Forelimb muscle (tissue), 1 donor: ENCODE measurements at regions not wholly inside any gene's neighbourhood (a gene's known extent, or its start where the extent isn't known, plus 50 kb on each side); places are given as distances from the start of the nearest gene placed in this dataset.

Source experiments
- DNase-seq: peaks from one replicate; pipeline ENCODE4 v3.0.0-alpha.2; 2013; ENCODE audit warnings: low read depth

DNA sequence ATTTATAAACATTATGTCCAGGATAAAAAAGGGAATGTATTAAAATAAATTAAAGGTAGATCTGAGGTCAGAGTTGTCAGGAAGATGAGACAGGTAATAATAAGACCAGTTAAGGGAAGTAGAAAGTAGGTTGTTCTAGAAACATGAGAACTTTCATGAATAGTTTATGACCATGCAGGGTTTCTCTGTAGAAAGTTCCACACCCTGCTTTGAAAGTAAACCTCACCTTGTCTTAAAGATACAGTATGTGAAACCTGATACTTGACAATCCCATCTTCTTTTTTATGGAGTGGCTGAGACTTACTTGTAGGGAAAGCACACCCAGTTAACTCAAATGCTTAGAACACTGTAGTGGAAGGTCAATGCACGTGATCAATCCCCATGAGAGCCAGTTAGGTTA lies 260.6 kb upstream of the ZNF462 start:
- DNase-seq = no peak

- DNase-seq = no peak
Observed at GRCh38 chr9:106613250-106613737, 249.7 kb upstream of the ZNF462 start.

- DNase-seq = no peak
Observed at GRCh38 chr9:106615118-106615889, 247.7 kb upstream of the ZNF462 start.

DNA sequence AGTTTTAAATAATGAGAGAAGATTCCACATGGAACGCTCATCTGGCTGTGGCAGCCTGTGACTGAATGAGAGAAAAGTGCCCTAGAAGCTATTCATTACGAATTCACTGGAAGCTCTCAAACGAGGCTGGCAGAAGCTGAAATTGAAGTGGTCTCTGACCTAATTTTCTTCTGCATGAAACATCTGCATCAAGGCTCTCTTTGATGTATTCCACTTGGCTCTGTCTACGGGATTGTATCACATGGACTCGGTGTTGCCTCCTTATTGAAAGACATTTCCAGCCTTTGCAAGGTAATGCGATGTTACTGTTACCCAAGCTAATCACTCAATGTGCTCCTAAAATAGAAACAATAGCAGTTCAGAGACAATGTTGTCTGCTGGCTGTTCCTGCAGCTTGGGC lies 246.9 kb upstream of the ZNF462 start:
- no peak for DNase-seq

- DNase-seq = no peak
Observed at GRCh38 chr9:106616851-106617345, 246.1 kb upstream of the ZNF462 start.

- DNase-seq = no peak
Observed at GRCh38 chr9:106619211-106619610, 243.8 kb upstream of the ZNF462 start.

DNA sequence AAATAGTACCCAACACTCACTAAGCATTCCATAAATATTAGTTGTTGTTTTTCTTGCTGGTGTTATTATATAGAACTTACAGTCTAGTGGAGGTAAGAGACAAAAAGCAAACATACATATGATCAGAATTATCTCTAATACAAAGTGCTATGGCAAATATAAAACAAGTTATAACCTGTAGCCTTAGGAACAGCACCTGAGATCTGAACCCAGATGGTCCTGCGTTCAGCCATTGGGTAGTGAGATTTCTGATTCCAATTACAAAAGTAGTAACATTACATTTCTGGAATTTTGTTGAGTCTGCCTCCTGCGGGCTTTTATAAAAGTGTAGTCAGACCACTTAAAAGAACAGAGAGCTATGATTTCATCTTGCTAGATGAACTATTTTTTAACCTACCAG lies 242.9 kb upstream of the ZNF462 start:
- DNase-seq = no peak

DNA sequence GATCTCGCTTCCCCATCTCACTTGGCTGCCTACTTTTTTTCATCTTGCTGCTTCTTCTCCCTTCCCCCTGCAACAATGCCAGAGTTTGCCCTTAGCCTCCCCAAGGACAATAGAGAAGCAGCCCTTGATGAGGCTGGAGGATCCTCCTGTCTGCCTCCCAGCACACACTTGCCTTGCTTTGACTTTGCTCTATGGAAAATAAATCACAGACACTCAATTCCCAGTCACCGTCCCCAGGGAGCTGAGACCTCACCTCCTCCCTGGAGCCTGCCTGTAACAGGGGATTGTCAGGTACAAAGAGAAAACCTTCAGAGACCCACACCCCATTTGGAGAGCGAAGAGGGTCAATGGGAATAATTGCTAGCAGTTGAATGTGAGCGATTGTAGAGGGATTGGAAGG lies 242.1 kb upstream of the ZNF462 start:
- no peak for DNase-seq

- DNase-seq = no peak
Observed at GRCh38 chr9:106621313-106622163, 241.4 kb upstream of the ZNF462 start.

DNA sequence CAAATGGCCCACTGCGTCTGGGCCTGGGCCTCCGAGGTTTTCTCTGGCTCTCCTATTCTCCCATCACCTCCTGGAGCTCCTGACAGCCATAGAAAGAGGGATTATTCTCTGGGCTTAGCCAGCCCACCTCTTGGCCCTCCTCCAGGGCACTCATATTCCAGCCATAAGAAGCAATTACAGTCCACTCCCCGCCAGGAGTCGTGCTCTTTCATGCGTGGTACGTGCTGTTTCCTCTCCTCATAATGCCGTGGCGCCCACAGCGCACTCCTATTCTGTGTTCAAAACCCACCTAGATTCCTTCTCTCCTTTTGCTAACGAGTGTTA lies 240.8 kb upstream of the ZNF462 start:
- no peak for DNase-seq

DNA sequence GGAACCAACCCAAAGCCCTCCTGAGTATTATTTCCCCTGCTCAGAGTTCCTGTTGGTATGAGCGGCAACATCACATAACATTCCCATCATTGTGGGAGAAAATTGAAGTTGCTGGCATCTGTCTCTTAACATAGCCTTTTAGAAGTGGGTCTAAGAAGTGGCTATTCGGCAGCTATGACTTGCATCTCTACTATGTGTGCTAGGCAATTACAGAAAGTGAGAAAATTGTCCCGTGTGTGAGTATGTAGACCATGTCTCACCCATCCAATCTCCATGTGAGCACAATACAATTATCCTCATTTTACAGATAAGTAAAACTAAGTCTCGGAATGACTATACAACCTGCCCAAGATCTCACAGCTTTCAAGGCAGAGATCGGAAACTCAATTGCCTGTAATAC lies 239.4 kb upstream of the ZNF462 start:
- DNase-seq = no peak

DNA sequence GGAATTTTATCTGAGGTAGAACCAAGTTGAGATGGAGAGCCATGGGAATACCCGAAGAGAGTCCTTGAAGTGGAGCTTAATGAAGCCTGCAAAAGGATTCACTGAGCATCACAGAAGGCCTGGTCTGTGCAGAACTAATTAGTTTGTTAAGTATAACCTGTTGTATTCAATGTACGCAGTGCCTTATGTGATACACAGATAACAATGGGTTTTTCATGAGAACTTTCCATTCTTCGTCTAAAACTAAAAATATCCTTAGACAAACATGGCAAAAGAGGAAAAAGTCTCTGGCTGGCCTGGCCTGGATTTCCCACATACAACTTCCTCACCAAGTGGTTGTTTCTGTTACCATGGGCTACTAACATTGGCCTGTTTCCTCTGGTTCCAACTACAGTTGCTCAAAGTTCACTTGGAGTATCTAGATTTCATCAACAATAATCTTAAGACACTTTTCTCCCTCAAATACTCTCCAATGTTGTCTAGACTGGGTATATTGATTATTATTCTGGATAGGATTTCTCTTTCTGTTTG lies 237.6 kb upstream of the ZNF462 start:
- DNase-seq = no peak

GRCh38 chr9:106626936-106627335 lies 236.0 kb upstream of the ZNF462 start:
- no peak for DNase-seq

- DNase-seq = no peak
Observed at GRCh38 chr9:106632621-106633020, 230.3 kb upstream of the ZNF462 start.

DNA sequence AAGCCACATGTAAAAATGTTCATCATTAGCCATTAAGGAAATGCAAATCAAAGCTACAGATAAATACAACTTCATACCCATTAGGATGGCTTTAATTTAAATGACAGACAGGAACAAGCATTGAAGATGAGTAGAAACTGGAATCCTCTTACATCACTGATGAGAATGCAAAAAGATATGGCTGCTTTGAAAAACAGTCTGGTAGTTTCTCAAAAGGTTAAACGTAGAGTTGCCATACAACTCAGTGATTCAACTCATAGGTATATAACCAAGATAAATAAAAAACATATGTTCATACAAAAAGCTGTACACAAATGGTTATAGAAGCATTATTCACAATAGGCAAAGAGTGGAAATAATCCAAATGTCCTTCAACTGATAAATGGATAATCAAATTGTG lies 228.8 kb upstream of the ZNF462 start:
- DNase-seq = no peak

- no peak for DNase-seq
Observed at GRCh38 chr9:106634641-106635040, 228.3 kb upstream of the ZNF462 start.

GRCh38 chr9:106637486-106637885 lies 225.5 kb upstream of the ZNF462 start:
- DNase-seq = peak; percentile 40

DNA sequence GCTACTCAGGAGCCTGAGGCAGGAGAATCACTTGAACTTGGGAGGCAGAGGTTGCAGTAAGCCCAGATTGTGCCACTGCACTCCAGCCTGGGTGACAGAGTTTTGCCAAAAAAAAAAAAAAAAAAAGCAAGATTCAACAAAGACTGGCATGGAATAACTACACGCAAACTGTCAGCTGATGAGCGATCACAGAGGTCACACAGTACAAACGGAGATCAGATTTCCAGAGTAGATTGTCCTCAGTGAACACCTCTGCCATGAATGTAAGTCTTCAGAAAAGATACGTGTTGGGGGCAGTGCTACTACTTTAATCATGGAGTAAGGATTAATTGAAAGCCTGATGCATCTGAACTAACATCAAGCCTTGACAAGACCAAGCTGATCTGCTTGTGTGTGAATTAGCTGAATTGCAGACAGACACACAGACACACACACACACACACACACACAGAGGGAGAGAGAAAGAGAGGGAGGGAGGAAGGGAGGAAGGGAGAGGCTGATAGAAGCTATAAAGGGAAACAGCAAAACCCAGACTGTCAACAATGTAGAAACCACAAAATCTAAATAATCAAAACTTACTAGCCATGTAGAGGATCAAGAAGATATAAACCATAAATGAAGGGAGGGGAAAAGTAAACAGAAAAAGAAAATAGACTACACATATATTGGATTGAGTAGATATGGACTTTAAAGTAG lies 222.9 kb upstream of the ZNF462 start:
- no peak for DNase-seq

- DNase-seq = no peak
Observed at GRCh38 chr9:106643211-106643930, 219.6 kb upstream of the ZNF462 start.

- DNase-seq = no peak
Observed at GRCh38 chr9:106644661-106645060, 218.3 kb upstream of the ZNF462 start.

GRCh38 chr9:106648799-106649198 lies 214.2 kb upstream of the ZNF462 start:
- no peak for DNase-seq
